ENCODE measurements at regions not wholly inside any gene's neighbourhood (a gene's known extent, or its start where the extent isn't known, plus 50 kb on each side); places are given as distances from the start of the nearest gene placed in this dataset.

DNA sequence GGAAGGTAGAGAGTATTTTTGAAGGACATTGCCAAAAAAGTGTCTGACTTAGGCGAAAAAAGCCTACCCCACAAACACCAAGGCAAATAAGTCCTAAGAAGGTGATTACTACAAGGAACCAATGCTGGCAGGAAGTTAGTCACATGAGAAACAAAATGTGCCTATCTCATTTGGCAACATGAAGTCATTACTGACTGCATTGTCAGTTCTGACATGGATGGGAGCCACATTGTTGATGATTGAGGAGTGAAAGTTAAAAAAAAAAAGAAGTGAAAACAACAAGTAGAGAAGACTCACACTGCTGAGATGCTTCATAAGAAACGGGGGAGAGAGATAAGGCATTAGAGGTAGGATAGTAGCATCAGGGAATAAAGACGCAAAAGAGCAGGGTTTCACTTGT, 141.5 kb upstream of the FAT3 start:
- TF ChIP-seq, protein P1, sequence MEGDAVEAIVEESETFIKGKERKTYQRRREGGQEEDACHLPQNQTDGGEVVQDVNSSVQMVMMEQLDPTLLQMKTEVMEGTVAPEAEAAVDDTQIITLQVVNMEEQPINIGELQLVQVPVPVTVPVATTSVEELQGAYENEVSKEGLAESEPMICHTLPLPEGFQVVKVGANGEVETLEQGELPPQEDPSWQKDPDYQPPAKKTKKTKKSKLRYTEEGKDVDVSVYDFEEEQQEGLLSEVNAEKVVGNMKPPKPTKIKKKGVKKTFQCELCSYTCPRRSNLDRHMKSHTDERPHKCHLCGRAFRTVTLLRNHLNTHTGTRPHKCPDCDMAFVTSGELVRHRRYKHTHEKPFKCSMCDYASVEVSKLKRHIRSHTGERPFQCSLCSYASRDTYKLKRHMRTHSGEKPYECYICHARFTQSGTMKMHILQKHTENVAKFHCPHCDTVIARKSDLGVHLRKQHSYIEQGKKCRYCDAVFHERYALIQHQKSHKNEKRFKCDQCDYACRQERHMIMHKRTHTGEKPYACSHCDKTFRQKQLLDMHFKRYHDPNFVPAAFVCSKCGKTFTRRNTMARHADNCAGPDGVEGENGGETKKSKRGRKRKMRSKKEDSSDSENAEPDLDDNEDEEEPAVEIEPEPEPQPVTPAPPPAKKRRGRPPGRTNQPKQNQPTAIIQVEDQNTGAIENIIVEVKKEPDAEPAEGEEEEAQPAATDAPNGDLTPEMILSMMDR (conservative IDR thresholded peaks at IDR 0.05; ENCODE audit: low read depth, low read length): no peak
- no peak for TF ChIP-seq EZH2 (IDR thresholded peaks at IDR 0.05; ENCODE audit: borderline replicate concordance, low read depth, low read length, poor library complexity, severe bottlenecking)
